Gastroesophageal sphincter (tissue), 4 donors: ENCODE measurements at regions not wholly inside any gene's neighbourhood (a gene's known extent, or its start where the extent isn't known, plus 50 kb on each side); places are given as distances from the start of the nearest gene placed in this dataset.

Experiments
- ATAC-seq: fragments of 150-250 bp; one replicate; pipeline ENCODE4 v1.9.1; 2016; ENCODE audit warnings: mild to moderate bottlenecking, moderate library complexity
- H3K27ac ChIP-seq, 4 donors: fragments of 200-600 bp; sonication (generic) in 3 of 4; 1 replicate in 3 of 4; 2 replicates in 1 of 4; pipeline ENCODE4 v1.5.1; 2016 to 2019
- H3K27me3 ChIP-seq: fragments of 200-600 bp; sonication (generic); one replicate; pipeline ENCODE4 v1.5.1; 2019
- H3K36me3 ChIP-seq, 2 donors: fragments of 200-600 bp; sonication (generic); one replicate each; pipeline ENCODE4 v1.5.1; 2019; ENCODE audit warnings: control low read depth in 1 of 2
- H3K4me1 ChIP-seq, 3 donors: fragments of 200-600 bp; sonication (generic); 1 replicate in 2 of 3; 2 replicates in 1 of 3; pipeline ENCODE4 v1.5.1; 2016 to 2019; ENCODE audit warnings: control low read depth in 2 of 3
- H3K4me3 ChIP-seq, 2 donors: fragments of 200-600 bp; sonication (generic); one replicate each; pipeline ENCODE4 v1.5.1; 2019; ENCODE audit warnings: mild to moderate bottlenecking in 1 of 2, moderate library complexity in 1 of 2
- H3K9me3 ChIP-seq, 3 donors: fragments of 200-600 bp; sonication (generic); one replicate each; pipeline ENCODE4 v1.5.1; 2017 to 2019; ENCODE audit warnings: control low read depth in 2 of 3
- CTCF ChIP-seq, 4 experiments: fragments of 200-600 bp in 2 of 4; fragments of 450-650 bp in 2 of 4; sonication (generic) in 1 of 4; IDR thresholded peaks; one replicate each; pipeline ENCODE4 v1.5.1; 2017 to 2019; ENCODE audit warnings: antibody characterized with exemption in 4 of 4, mild to moderate bottlenecking in 2 of 4, moderate library complexity in 2 of 4
- EP300 ChIP-seq: sonication (generic); formaldehyde crosslinking; IDR thresholded peaks from one replicate; pipeline ENCODE4 v1.6.1; 2017; ENCODE audit warnings: antibody characterized with exemption, mild to moderate bottlenecking
- POLR2A ChIP-seq, 2 donors: fragments of 450-650 bp; IDR thresholded peaks; one replicate each; pipeline ENCODE4 v1.6.1; 2017; ENCODE audit warnings: antibody characterized with exemption in 2 of 2, mild to moderate bottlenecking in 2 of 2, moderate library complexity in 1 of 2
- POLR2AphosphoS5 ChIP-seq: sonication (generic); formaldehyde crosslinking; IDR thresholded peaks from one replicate; pipeline ENCODE4 v1.6.1; 2017; ENCODE audit warnings: antibody characterized with exemption
- WGBS, 2 donors: methylation state at CpG; one replicate each; pipeline ENCODE4 v1.1.5; 2018; ENCODE audit warnings: low coverage in 1 of 2; 5-methylcytosine and 5-hydroxymethylcytosine counted together

GRCh38 chr6:167659046-167659445 lies 167.7 kb upstream of the AFDN start:
- TF ChIP-seq POLR2A (IDR thresholded peaks at IDR 0.05) (no peak), POLR2AphosphoS5 (no peak), CTCF (IDR thresholded peaks at IDR 0.05) (no peak), EP300 (no peak)
- no peak for ATAC-seq
- 95 to 100% methylated on average over 2 to 4 of the region's 4 CpGs for WGBS, 2 donors
- Histone ChIP-seq H3K27me3 (no peaks in the 10 kb centered on the region), H3K4me3 (no peak overlapping the region), H3K4me1 (peaks cover 0 to 28% (median 16%) of the 10 kb centered on the region in 3 donors), H3K9me3 (no peaks in the 10 kb centered on the region), H3K27ac (no peak overlapping the region), H3K36me3 (no peaks in the 10 kb centered on the region)

- no peak for ATAC-seq
- H3K9me3 ChIP-seq = no peaks in the 10 kb centered on the region
- peaks cover 0 to 28% (median 16%) of the 10 kb centered on the region in 3 donors for H3K4me1 ChIP-seq
- no peaks in the 10 kb centered on the region for H3K27me3 ChIP-seq
- 10 to 41% methylated on average over 4 of the region's 4 CpGs for WGBS, 2 donors
- no peaks in the 10 kb centered on the region for H3K36me3 ChIP-seq
- H3K4me3 ChIP-seq = no peak overlapping the region
- TF ChIP-seq CTCF (IDR thresholded peaks at IDR 0.05) (no peak), POLR2AphosphoS5 (no peak), EP300 (no peak), POLR2A (IDR thresholded peaks at IDR 0.05) (no peak)
- peak overlapping the region in 2 of 4 donors; percentile 6 to 32 for H3K27ac ChIP-seq
Observed at GRCh38 chr6:167660424-167660823, 166.3 kb upstream of the AFDN start.

GRCh38 chr6:167660944-167661551 lies 165.7 kb upstream of the AFDN start:
- Histone ChIP-seq H3K36me3 (no peaks in the 10 kb centered on the region), H3K27ac (peak overlapping the region in 2 of 4 donors; percentile 3 to 32), H3K4me1 (peaks cover 0 to 28% (median 16%) of the 10 kb centered on the region in 3 donors), H3K9me3 (no peaks in the 10 kb centered on the region), H3K4me3 (no peak overlapping the region), H3K27me3 (no peaks in the 10 kb centered on the region)
- WGBS, 2 donors = 37 to 66% methylated on average over 8 of the region's 9 CpGs
- TF ChIP-seq EP300 (no peak), POLR2A (IDR thresholded peaks at IDR 0.05) (no peak), POLR2AphosphoS5 (no peak), CTCF (IDR thresholded peaks at IDR 0.05) (no peak)
- peak; percentile 32 for ATAC-seq

GRCh38 chr6:167661552-167662044 lies 165.1 kb upstream of the AFDN start:
- peaks cover 0 to 28% (median 16%) of the 10 kb centered on the region in 3 donors for H3K4me1 ChIP-seq
- no peaks in the 10 kb centered on the region for H3K9me3 ChIP-seq
- WGBS, 2 donors = 31 to 36% methylated on average over 6 to 7 of the region's 8 CpGs
- peak overlapping the region in 2 of 4 donors; percentile 3 to 32 for H3K27ac ChIP-seq
- ATAC-seq = peak; percentile 37
- no peaks in the 10 kb centered on the region for H3K27me3 ChIP-seq
- H3K4me3 ChIP-seq = no peak overlapping the region
- H3K36me3 ChIP-seq = no peaks in the 10 kb centered on the region
- no peak for TF ChIP-seq POLR2AphosphoS5
- TF ChIP-seq CTCF (IDR thresholded peaks at IDR 0.05) = no peak
